Erythroblast (primary cell): ENCODE measurements at regions not wholly inside any gene's neighbourhood (a gene's known extent, or its start where the extent isn't known, plus 50 kb on each side); places are given as distances from the start of the nearest gene placed in this dataset.
"Not testable (repeated sequence)": the region's sequence is repeated elsewhere in the genome, so short reads cannot be mapped to it uniquely, and the experiment has no call there.

Experiments
- GATA1 ChIP-seq: IDR thresholded peaks from 2 replicates; pipeline ENCODE4 v1.6.1; 2011; ENCODE audit warnings: low read depth, mild to moderate bottlenecking, control low read depth, low read length, moderate library complexity
- POLR2A ChIP-seq: IDR thresholded peaks from 2 replicates; pipeline ENCODE4 v1.6.1; 2011; ENCODE audit warnings: mild to moderate bottlenecking, low read length

GRCh38 chr10:46154683-46155082, 108.6 kb upstream of the MSMB start:
- TF ChIP-seq POLR2A, GATA1: not testable (repeated sequence)
